Natural killer cell (primary cell): ENCODE measurements at regions not wholly inside any gene's neighbourhood (a gene's known extent, or its start where the extent isn't known, plus 50 kb on each side); places are given as distances from the start of the nearest gene placed in this dataset.

Source experiments
- ATAC-seq, 3 donors: fragments of 150-1000 bp in 2 of 3; fragments of 200-7000 bp in 1 of 3; cut with Tn5 transposase; 1 replicate in 1 of 3; 2 replicates in 2 of 3; pipeline ENCODE4 v1.10.0; 2021; ENCODE audit warnings: mild to moderate bottlenecking in 2 of 3, moderate library complexity in 2 of 3
- DNase-seq, 2 donors: peaks; one replicate each; pipeline versions ENCODE4 v3.0.0 to v3.0.0-alpha.2; 2013 to 2021; ENCODE audit warnings: mixed read lengths in 1 of 2
- H3K27ac ChIP-seq: one replicate; pipeline ENCODE4 v1.5.1; 2013; ENCODE audit warnings: mild to moderate bottlenecking, low read length
- H3K27me3 ChIP-seq: one replicate; pipeline ENCODE4 v1.6.1; 2013; ENCODE audit warnings: low read length; ENCODE audit not compliant: control insufficient read depth, insufficient read depth
- H3K36me3 ChIP-seq: one replicate; pipeline ENCODE4 v1.6.1; 2013; ENCODE audit warnings: low read length; ENCODE audit not compliant: control insufficient read depth, insufficient read depth
- H3K4me1 ChIP-seq: one replicate; pipeline ENCODE4 v1.6.1; 2013; ENCODE audit warnings: low read length; ENCODE audit not compliant: control insufficient read depth, insufficient read depth
- H3K4me3 ChIP-seq: one replicate; pipeline ENCODE4 v1.5.1; 2013; ENCODE audit warnings: low read length
- H3K9me3 ChIP-seq: one replicate; pipeline ENCODE4 v1.6.1; 2013; ENCODE audit warnings: low read length; ENCODE audit not compliant: control insufficient read depth, insufficient read depth
- H3K27ac Mint-ChIP-seq, 2 donors: one replicate each; pipeline ENCODE4 v1.8.0; 2022; ENCODE audit warnings: mild to moderate bottlenecking in 2 of 2, mixed read lengths in 2 of 2, moderate library complexity in 1 of 2
- H3K27me3 Mint-ChIP-seq, 2 donors: one replicate each; pipeline ENCODE4 v1.8.0; 2022; ENCODE audit warnings: low read depth in 2 of 2, mixed read lengths in 2 of 2
- H3K36me3 Mint-ChIP-seq: one replicate; pipeline ENCODE4 v1.8.0; 2022; ENCODE audit warnings: mixed read lengths
- H3K4me1 Mint-ChIP-seq, 2 donors: one replicate each; pipeline ENCODE4 v1.8.0; 2022; ENCODE audit warnings: mixed read lengths in 2 of 2
- H3K4me3 Mint-ChIP-seq: one replicate; pipeline ENCODE4 v1.8.0; 2022; ENCODE audit warnings: mild to moderate bottlenecking, moderate library complexity, mixed read lengths
- H3K9me3 Mint-ChIP-seq, 2 donors: one replicate each; pipeline ENCODE4 v1.8.0; 2022; ENCODE audit warnings: mixed read lengths in 2 of 2
- WGBS: methylation state at CpG from one replicate; pipeline ENCODE4 v1.1.7; 2013; ENCODE audit warnings: missing lambda C conversion rate; ENCODE audit not compliant: insufficient coverage; 5-methylcytosine and 5-hydroxymethylcytosine counted together
- intact Hi-C: fragments of 100-400 bp; cut with micrococcal nuclease; formaldehyde crosslinking; loops from one replicate; pipeline ENCODE4 v1.14.2; 2022
- TF ChIP-seq, protein P1 (sequence below): fragments of 200-600 bp; IDR thresholded peaks from one replicate; pipeline ENCODE4 v1.8.0; 2022; ENCODE audit warnings: antibody characterized with exemption

GRCh38 chr2:209351636-209352035, 72.2 kb upstream of the MAP2 start:
- Mint-ChIP-seq H3K27me3 (no peaks in the 10 kb centered on the region), H3K36me3 (no peaks in the 10 kb centered on the region), H3K27ac (no peak overlapping the region), H3K4me1 (no peaks in the 10 kb centered on the region), H3K4me3 (no peak overlapping the region), H3K9me3 (peaks cover 3 to 5% of the 10 kb centered on the region in 2 donors)
- intact Hi-C loops, result loop anchor here (10.0 kb wide), 1 partner anchor 323 kb away; no protein-coding TSS in a partner anchor
- H3K36me3 ChIP-seq, result no peaks in the 10 kb centered on the region
- ATAC-seq (no peak), DNase-seq (no peak)
- TF ChIP-seq, protein P1, sequence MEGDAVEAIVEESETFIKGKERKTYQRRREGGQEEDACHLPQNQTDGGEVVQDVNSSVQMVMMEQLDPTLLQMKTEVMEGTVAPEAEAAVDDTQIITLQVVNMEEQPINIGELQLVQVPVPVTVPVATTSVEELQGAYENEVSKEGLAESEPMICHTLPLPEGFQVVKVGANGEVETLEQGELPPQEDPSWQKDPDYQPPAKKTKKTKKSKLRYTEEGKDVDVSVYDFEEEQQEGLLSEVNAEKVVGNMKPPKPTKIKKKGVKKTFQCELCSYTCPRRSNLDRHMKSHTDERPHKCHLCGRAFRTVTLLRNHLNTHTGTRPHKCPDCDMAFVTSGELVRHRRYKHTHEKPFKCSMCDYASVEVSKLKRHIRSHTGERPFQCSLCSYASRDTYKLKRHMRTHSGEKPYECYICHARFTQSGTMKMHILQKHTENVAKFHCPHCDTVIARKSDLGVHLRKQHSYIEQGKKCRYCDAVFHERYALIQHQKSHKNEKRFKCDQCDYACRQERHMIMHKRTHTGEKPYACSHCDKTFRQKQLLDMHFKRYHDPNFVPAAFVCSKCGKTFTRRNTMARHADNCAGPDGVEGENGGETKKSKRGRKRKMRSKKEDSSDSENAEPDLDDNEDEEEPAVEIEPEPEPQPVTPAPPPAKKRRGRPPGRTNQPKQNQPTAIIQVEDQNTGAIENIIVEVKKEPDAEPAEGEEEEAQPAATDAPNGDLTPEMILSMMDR, result no peak
- WGBS, result 83% methylated on average over 2 of the region's 3 CpGs
- no peaks in the 10 kb centered on the region for H3K9me3 ChIP-seq
- H3K4me1 ChIP-seq, result no peaks in the 10 kb centered on the region
- no peak overlapping the region for H3K4me3 ChIP-seq
- H3K27ac ChIP-seq, result no peak overlapping the region
- no peaks in the 10 kb centered on the region for H3K27me3 ChIP-seq

GRCh38 chr2:209358992-209359391, 64.9 kb upstream of the MAP2 start:
- WGBS, result no CpG with 5 or more reads among the region's 2 CpGs
- no peaks in the 10 kb centered on the region for H3K27me3 ChIP-seq
- Mint-ChIP-seq H3K4me3 (no peak overlapping the region), H3K9me3 (peaks cover 0 to 8% of the 10 kb centered on the region in 2 donors), H3K4me1 (no peaks in the 10 kb centered on the region), H3K36me3 (no peaks in the 10 kb centered on the region), H3K27me3 (no peaks in the 10 kb centered on the region), H3K27ac (no peak overlapping the region)
- no peak for ATAC-seq
- DNase-seq, result no peak
- H3K4me1 ChIP-seq, result no peaks in the 10 kb centered on the region
- H3K36me3 ChIP-seq, result no peaks in the 10 kb centered on the region
- no peak overlapping the region for H3K4me3 ChIP-seq
- intact Hi-C loops, result loop anchor here (10.0 kb wide), 1 partner anchor 316 kb away; no protein-coding TSS in a partner anchor
- no peak overlapping the region for H3K27ac ChIP-seq
- H3K9me3 ChIP-seq, result no peaks in the 10 kb centered on the region
- TF ChIP-seq, protein P1, result no peak

DNA sequence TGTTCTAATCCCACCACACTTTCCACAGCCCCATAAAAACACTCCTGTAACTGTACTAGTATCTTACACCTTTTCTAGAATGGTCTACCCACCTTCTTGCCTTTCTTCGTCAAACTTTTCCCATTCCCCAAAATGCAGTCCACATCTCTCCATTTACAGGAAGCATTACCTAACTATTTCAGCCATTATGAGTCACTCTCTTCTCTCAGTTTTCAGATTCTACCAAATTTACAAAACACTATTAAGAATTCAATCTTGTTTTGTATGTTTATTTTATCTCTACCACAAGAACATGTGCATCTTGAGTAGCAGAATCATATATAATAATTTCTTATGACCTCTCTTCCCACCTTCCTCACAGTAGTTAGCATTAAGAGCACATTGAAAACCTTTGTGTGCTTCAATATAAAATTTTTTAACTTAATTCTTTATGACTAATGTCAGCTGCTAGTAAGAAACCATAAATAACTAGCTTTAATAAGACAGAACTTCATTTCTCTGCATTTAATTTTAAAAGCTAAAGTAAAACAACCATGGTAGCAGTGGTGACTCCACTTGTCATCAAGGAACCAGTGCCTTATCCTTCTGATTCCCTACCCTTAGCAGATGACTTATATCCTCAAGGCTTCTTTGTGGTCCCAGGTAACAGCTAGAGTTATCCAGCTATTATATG, 56.6 kb upstream of the MAP2 start:
- no peak for DNase-seq
- Histone ChIP-seq H3K36me3 (no peaks in the 10 kb centered on the region), H3K9me3 (no peaks in the 10 kb centered on the region), H3K27me3 (no peaks in the 10 kb centered on the region), H3K4me1 (no peaks in the 10 kb centered on the region), H3K4me3 (no peak overlapping the region), H3K27ac (no peak overlapping the region)
- Mint-ChIP-seq H3K36me3 (no peaks in the 10 kb centered on the region), H3K4me1 (no peaks in the 10 kb centered on the region), H3K27me3 (no peaks in the 10 kb centered on the region), H3K9me3 (peaks cover 4 to 5% of the 10 kb centered on the region in 2 donors), H3K27ac (no peak overlapping the region), H3K4me3 (no peak overlapping the region)
- WGBS, result 94% methylated on average over 1 of the region's 1 CpG
- TF ChIP-seq, protein P1, result no peak
- ATAC-seq, result no peak
- intact Hi-C loops, result no loop called here

- 77% methylated on average over 2 of the region's 2 CpGs for WGBS
- no peaks in the 10 kb centered on the region for H3K4me1 ChIP-seq
Observed at GRCh38 chr2:209368406-209368805, 55.4 kb upstream of the MAP2 start.

More at GRCh38 chr2:209368406-209368805, 55.4 kb upstream of the MAP2 start:
- ATAC-seq, result no peak
- no peaks in the 10 kb centered on the region for H3K27me3 Mint-ChIP-seq
- no peak overlapping the region for H3K4me3 Mint-ChIP-seq
- H3K27ac ChIP-seq, result no peak overlapping the region
- H3K9me3 ChIP-seq, result no peaks in the 10 kb centered on the region
- TF ChIP-seq, protein P1, result no peak
- H3K36me3 ChIP-seq, result no peaks in the 10 kb centered on the region
- H3K9me3 Mint-ChIP-seq, result peaks cover 4 to 5% of the 10 kb centered on the region in 2 donors
- no peaks in the 10 kb centered on the region for H3K36me3 Mint-ChIP-seq
- H3K4me3 ChIP-seq, result no peak overlapping the region
- H3K27ac Mint-ChIP-seq, result no peak overlapping the region
- no peaks in the 10 kb centered on the region for H3K27me3 ChIP-seq
- H3K4me1 Mint-ChIP-seq, result no peaks in the 10 kb centered on the region
- no peak for DNase-seq
- intact Hi-C loops, result no loop called here
